Mammary epithelial cell (primary cell): ENCODE measurements at regions not wholly inside any gene's neighbourhood (a gene's known extent, or its start where the extent isn't known, plus 50 kb on each side); places are given as distances from the start of the nearest gene placed in this dataset.

Experiments used
- CTCF ChIP-seq, 2 donors: IDR thresholded peaks in 1 of 2; conservative IDR thresholded peaks in 1 of 2; 2 replicates each; pipeline ENCODE4 v1.5.1; 2011 to 2012; ENCODE audit warnings: inconsistent platforms in 2 of 2, low read length in 2 of 2, mild to moderate bottlenecking in 2 of 2, control low read depth in 1 of 2, low read depth in 1 of 2; ENCODE audit not compliant: insufficient read depth in 1 of 2; ENCODE audit errors: extremely low read depth in 1 of 2
- EZH2 ChIP-seq: IDR thresholded peaks from 2 replicates; pipeline ENCODE4 v1.6.1; 2012; ENCODE audit warnings: low read length, inconsistent platforms, borderline replicate concordance

GRCh38 chr20:61135266-61135665 is 116.8 kb upstream of the CDH4 start:
- TF ChIP-seq EZH2 (no peak), CTCF (conservative IDR thresholded peaks at IDR 0.05 in 1 of 2, IDR thresholded peaks at IDR 0.05 in 1 of 2; ENCODE audit: extremely low read depth in 1 of 2, insufficient read depth in 1 of 2, low read depth in 1 of 2, low read length in 2 of 2) (no peak)
